ENCODE measurements at regions not wholly inside any gene's neighbourhood (a gene's known extent, or its start where the extent isn't known, plus 50 kb on each side); places are given as distances from the start of the nearest gene placed in this dataset.

GRCh38 chr14:106511800-106512198 lies 985.4 kb downstream of the TMEM121 start:
- TF ChIP-seq FOXM1 (IDR thresholded peaks at IDR 0.05; ENCODE audit: borderline replicate concordance, low read depth): no peak
- no peak for TF ChIP-seq YY1 (IDR thresholded peaks at IDR 0.05; ENCODE audit: low read depth)
- TF ChIP-seq TAF1 (IDR thresholded peaks at IDR 0.05; ENCODE audit: low read depth): no peak
- TF ChIP-seq USF1 (IDR thresholded peaks at IDR 0.05): no peak
- no peak for TF ChIP-seq REST (IDR thresholded peaks at IDR 0.05; ENCODE audit: low read depth)
- TF ChIP-seq EGR1 (IDR thresholded peaks at IDR 0.05): no peak
- TF ChIP-seq NFIC (IDR thresholded peaks at IDR 0.05): no peak

GRCh38 chr14:106513302-106513701 lies 986.9 kb downstream of the TMEM121 start:
- TF ChIP-seq YY1 (IDR thresholded peaks at IDR 0.05; ENCODE audit: low read depth): no peak
- no peak for TF ChIP-seq EP300 (IDR thresholded peaks at IDR 0.05; ENCODE audit: borderline replicate concordance)
- TF ChIP-seq EGR1 (IDR thresholded peaks at IDR 0.05): no peak
- no peak for TF ChIP-seq CEBPB (IDR thresholded peaks at IDR 0.05)
- TF ChIP-seq REST (IDR thresholded peaks at IDR 0.05; ENCODE audit: low read depth): no peak
- no peak for TF ChIP-seq ZBTB7A (IDR thresholded peaks at IDR 0.05; ENCODE audit: low read depth)
- no peak for TF ChIP-seq MAX (IDR thresholded peaks at IDR 0.05)
- no peak for TF ChIP-seq CREB1 (IDR thresholded peaks at IDR 0.05; ENCODE audit: low read depth)
- no peak for TF ChIP-seq TEAD4 (IDR thresholded peaks at IDR 0.05)
- TF ChIP-seq RAD21 (IDR thresholded peaks at IDR 0.05; ENCODE audit: low read depth): no peak
- TF ChIP-seq TAF1 (IDR thresholded peaks at IDR 0.05; ENCODE audit: low read depth): no peak
- TF ChIP-seq FOXM1 (IDR thresholded peaks at IDR 0.05; ENCODE audit: borderline replicate concordance, low read depth): no peak

GRCh38 chr14:106518054-106518943 lies 991.9 kb downstream of the TMEM121 start:
- 0 out of 2 replicates have a peak, but pooled peaks have one; percentile 11 for TF ChIP-seq RAD21 (IDR thresholded peaks at IDR 0.05; ENCODE audit: low read depth)
- no peak for TF ChIP-seq FOXM1 (IDR thresholded peaks at IDR 0.05; ENCODE audit: borderline replicate concordance, low read depth)
- no peak for TF ChIP-seq TAF1 (IDR thresholded peaks at IDR 0.05; ENCODE audit: low read depth)

GRCh38 chr14:106522990-106523389 lies 996.6 kb downstream of the TMEM121 start:
- TF ChIP-seq TAF1 (IDR thresholded peaks at IDR 0.05; ENCODE audit: low read depth) (no peak), TCF12 (IDR thresholded peaks at IDR 0.05; ENCODE audit: low read depth) (no peak), REST (IDR thresholded peaks at IDR 0.05; ENCODE audit: low read depth) (no peak), ZBTB7A (IDR thresholded peaks at IDR 0.05; ENCODE audit: low read depth) (no peak)

GRCh38 chr14:106528717-106529116 lies 1002.3 kb downstream of the TMEM121 start:
- TF ChIP-seq TCF12 (IDR thresholded peaks at IDR 0.05; ENCODE audit: low read depth) (no peak), EP300 (IDR thresholded peaks at IDR 0.05; ENCODE audit: borderline replicate concordance) (no peak), TAF1 (IDR thresholded peaks at IDR 0.05; ENCODE audit: low read depth) (no peak), YY1 (IDR thresholded peaks at IDR 0.05; ENCODE audit: low read depth) (no peak), NFIC (IDR thresholded peaks at IDR 0.05) (no peak), FOXM1 (IDR thresholded peaks at IDR 0.05; ENCODE audit: borderline replicate concordance, low read depth) (no peak), CEBPB (IDR thresholded peaks at IDR 0.05) (no peak), USF1 (IDR thresholded peaks at IDR 0.05) (no peak), TEAD4 (IDR thresholded peaks at IDR 0.05) (no peak), RAD21 (IDR thresholded peaks at IDR 0.05; ENCODE audit: low read depth) (no peak), MAX (IDR thresholded peaks at IDR 0.05) (no peak), REST (IDR thresholded peaks at IDR 0.05; ENCODE audit: low read depth) (no peak), ZBTB7A (IDR thresholded peaks at IDR 0.05; ENCODE audit: low read depth) (no peak), EGR1 (IDR thresholded peaks at IDR 0.05) (no peak), CREB1 (IDR thresholded peaks at IDR 0.05; ENCODE audit: low read depth) (no peak)
